Loucy (cell line): ENCODE measurements at regions not wholly inside any gene's neighbourhood (a gene's known extent, or its start where the extent isn't known, plus 50 kb on each side); places are given as distances from the start of the nearest gene placed in this dataset.

Source experiments
- EZH2phosphoT487 ChIP-seq: fragments of 200-600 bp; IDR thresholded peaks from 2 replicates; pipeline ENCODE4 v1.6.1; 2018; ENCODE audit warnings: antibody characterized with exemption, mild to moderate bottlenecking, moderate library complexity, borderline replicate concordance
- TF ChIP-seq, protein P1 (sequence below): fragments of 200-600 bp; sonication (generic); conservative IDR thresholded peaks from 2 replicates; pipeline ENCODE4 v1.5.1; 2014; ENCODE audit warnings: mild to moderate bottlenecking, antibody characterized with exemption, low read length

DNA sequence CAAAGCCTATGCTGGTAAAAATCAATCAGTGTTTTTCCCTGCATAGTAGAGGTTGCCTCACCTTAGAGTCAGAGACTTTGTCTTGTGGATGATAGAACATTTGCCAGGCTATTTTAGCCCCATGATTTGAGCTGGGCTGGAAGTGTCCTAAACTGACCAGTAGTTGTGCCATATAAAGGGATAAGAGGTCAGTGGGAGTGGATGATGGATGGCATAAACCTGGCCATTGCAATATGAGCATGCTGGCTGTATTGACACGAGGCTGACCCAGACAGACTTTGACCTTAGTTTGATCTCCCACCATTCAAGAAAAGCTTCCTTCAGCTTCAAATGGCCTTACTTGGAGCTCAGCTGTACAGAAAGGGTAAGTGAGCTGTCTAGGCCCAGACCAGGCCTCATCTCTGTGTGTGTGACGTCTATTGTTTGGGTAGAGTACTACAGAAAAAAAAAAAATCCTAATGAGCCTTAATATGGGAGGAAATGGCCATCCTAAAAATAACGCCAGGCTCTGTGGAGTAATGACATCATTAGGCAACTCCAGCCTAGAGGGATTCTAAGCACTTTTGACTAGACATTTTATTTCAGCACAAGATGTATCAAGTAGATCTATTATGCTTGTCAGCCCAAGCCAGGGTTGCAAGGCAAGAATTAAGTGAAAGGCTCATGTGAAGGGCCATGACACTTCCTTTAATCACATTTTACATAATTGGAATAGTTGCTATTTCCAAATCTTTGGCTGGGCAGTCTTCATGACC is 51.3 kb upstream of the CADM1 start:
- TF ChIP-seq, protein P1, sequence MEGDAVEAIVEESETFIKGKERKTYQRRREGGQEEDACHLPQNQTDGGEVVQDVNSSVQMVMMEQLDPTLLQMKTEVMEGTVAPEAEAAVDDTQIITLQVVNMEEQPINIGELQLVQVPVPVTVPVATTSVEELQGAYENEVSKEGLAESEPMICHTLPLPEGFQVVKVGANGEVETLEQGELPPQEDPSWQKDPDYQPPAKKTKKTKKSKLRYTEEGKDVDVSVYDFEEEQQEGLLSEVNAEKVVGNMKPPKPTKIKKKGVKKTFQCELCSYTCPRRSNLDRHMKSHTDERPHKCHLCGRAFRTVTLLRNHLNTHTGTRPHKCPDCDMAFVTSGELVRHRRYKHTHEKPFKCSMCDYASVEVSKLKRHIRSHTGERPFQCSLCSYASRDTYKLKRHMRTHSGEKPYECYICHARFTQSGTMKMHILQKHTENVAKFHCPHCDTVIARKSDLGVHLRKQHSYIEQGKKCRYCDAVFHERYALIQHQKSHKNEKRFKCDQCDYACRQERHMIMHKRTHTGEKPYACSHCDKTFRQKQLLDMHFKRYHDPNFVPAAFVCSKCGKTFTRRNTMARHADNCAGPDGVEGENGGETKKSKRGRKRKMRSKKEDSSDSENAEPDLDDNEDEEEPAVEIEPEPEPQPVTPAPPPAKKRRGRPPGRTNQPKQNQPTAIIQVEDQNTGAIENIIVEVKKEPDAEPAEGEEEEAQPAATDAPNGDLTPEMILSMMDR, result no peak
- TF ChIP-seq EZH2phosphoT487, result no peak
